Ishikawa (cell line): ENCODE measurements at regions not wholly inside any gene's neighbourhood (a gene's known extent, or its start where the extent isn't known, plus 50 kb on each side); places are given as distances from the start of the nearest gene placed in this dataset.

Source experiments
- CEBPB ChIP-seq: IDR thresholded peaks from 2 replicates; pipeline ENCODE4 v1.6.1; 2012
- CREB1 ChIP-seq: IDR thresholded peaks from 2 replicates; pipeline ENCODE4 v1.6.1; 2012; ENCODE audit warnings: low read depth
- EGR1 ChIP-seq: IDR thresholded peaks from 2 replicates; pipeline ENCODE4 v1.6.1; 2012
- EP300 ChIP-seq: IDR thresholded peaks from 2 replicates; pipeline ENCODE4 v1.6.1; 2012; ENCODE audit warnings: borderline replicate concordance
- FOXM1 ChIP-seq: IDR thresholded peaks from 2 replicates; pipeline ENCODE4 v1.6.1; 2012; ENCODE audit warnings: low read depth, borderline replicate concordance
- NFIC ChIP-seq: IDR thresholded peaks from 2 replicates; pipeline ENCODE4 v1.6.1; 2012
- RAD21 ChIP-seq: IDR thresholded peaks from 2 replicates; pipeline ENCODE4 v1.6.1; 2012; ENCODE audit warnings: low read depth
- TAF1 ChIP-seq: IDR thresholded peaks from 2 replicates; pipeline ENCODE4 v1.6.1; 2012; ENCODE audit warnings: low read depth, mild to moderate bottlenecking
- TCF12 ChIP-seq: IDR thresholded peaks from 2 replicates; pipeline ENCODE4 v1.6.1; 2012; ENCODE audit warnings: low read depth
- TEAD4 ChIP-seq: IDR thresholded peaks from 2 replicates; pipeline ENCODE4 v1.6.1; 2012
- YY1 ChIP-seq: IDR thresholded peaks from 2 replicates; pipeline ENCODE4 v1.6.1; 2012; ENCODE audit warnings: low read depth
- ZBTB7A ChIP-seq: IDR thresholded peaks from 2 replicates; pipeline ENCODE4 v1.6.1; 2012; ENCODE audit warnings: low read depth
- TF ChIP-seq, protein P1 (sequence below): IDR thresholded peaks from 2 replicates; pipeline ENCODE4 v1.6.1; 2012
- TF ChIP-seq, protein P2 (sequence below): IDR thresholded peaks from 2 replicates; pipeline ENCODE4 v1.6.1; 2012
- TF ChIP-seq, protein P3 (sequence below): IDR thresholded peaks from 2 replicates; pipeline ENCODE4 v1.6.1; 2012; ENCODE audit warnings: low read depth, mild to moderate bottlenecking

DNA sequence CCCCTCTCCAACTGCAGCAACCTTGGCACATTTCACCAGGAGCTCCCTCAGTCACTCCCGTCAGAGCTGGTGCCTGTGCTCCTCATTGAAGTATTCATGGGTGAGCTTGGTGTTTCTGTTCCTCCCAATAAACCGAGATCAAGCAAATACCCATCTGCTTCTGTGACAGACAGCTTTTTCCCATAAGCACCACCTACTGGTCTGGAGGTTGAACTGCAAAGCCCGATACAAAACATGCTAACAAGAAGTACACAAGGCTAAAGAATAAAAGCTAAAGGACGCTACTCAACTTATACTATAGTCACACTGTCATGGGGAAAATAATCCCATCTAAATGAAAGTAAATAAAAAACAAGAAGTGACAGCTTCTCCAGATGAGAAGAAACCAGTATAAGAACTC is 111.9 kb upstream of the C21orf91 start:
- TF ChIP-seq ZBTB7A: no peak
- TF ChIP-seq TAF1: no peak
- TF ChIP-seq, protein P1, sequence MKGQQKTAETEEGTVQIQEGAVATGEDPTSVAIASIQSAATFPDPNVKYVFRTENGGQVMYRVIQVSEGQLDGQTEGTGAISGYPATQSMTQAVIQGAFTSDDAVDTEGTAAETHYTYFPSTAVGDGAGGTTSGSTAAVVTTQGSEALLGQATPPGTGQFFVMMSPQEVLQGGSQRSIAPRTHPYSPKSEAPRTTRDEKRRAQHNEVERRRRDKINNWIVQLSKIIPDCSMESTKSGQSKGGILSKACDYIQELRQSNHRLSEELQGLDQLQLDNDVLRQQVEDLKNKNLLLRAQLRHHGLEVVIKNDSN: no peak
- no peak for TF ChIP-seq CREB1
- no peak for TF ChIP-seq FOXM1
- no peak for TF ChIP-seq EGR1
- TF ChIP-seq, protein P2, sequence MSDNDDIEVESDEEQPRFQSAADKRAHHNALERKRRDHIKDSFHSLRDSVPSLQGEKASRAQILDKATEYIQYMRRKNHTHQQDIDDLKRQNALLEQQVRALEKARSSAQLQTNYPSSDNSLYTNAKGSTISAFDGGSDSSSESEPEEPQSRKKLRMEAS: no peak

DNA sequence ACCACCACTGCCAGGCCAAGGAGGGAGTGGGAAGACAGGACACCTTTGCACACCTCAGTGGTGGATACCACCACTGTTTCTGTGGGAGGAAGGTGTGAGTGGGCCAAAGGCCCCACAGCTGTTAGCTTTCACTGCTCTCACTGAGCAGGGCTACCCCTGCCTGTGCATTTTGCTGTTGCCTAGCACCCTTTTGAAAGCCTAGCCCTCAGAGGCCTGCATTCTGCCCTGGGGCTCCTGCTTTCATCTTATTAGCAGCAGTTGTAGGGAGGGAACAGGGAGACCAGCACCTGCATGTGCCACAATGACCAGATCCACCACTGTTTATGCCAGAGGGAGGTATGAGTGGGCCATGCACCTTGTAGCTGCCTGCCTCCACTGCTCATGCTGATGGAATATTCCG is 110.9 kb upstream of the C21orf91 start:
- TF ChIP-seq CREB1 (no peak), EP300 (no peak), EGR1 (no peak)

DNA sequence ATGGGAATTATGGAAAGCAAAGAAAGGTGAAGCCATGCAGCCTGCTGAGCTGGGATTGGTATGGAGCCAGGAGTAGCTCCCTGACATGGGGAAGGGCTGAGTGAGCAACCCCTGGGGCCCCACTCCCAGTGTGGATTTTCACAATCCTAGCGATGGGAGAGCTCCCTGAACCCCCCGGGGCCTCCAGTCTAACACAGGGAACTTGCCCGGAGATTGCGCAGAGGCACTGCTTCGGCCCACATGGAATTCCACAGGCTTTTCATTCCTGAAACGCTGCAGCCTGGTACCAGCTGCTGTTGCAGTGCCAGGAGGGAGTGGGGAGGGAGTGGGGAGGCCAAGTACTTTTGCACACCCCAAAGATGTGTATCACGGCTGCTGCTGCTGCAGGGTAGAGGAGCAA is 110.4 kb upstream of the C21orf91 start:
- TF ChIP-seq TEAD4 (no peak), ZBTB7A (no peak), TCF12 (no peak), EGR1 (no peak), RAD21 (no peak), TAF1 (no peak), FOXM1 (no peak)
- TF ChIP-seq, protein P3, sequence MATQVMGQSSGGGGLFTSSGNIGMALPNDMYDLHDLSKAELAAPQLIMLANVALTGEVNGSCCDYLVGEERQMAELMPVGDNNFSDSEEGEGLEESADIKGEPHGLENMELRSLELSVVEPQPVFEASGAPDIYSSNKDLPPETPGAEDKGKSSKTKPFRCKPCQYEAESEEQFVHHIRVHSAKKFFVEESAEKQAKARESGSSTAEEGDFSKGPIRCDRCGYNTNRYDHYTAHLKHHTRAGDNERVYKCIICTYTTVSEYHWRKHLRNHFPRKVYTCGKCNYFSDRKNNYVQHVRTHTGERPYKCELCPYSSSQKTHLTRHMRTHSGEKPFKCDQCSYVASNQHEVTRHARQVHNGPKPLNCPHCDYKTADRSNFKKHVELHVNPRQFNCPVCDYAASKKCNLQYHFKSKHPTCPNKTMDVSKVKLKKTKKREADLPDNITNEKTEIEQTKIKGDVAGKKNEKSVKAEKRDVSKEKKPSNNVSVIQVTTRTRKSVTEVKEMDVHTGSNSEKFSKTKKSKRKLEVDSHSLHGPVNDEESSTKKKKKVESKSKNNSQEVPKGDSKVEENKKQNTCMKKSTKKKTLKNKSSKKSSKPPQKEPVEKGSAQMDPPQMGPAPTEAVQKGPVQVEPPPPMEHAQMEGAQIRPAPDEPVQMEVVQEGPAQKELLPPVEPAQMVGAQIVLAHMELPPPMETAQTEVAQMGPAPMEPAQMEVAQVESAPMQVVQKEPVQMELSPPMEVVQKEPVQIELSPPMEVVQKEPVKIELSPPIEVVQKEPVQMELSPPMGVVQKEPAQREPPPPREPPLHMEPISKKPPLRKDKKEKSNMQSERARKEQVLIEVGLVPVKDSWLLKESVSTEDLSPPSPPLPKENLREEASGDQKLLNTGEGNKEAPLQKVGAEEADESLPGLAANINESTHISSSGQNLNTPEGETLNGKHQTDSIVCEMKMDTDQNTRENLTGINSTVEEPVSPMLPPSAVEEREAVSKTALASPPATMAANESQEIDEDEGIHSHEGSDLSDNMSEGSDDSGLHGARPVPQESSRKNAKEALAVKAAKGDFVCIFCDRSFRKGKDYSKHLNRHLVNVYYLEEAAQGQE: no peak

DNA sequence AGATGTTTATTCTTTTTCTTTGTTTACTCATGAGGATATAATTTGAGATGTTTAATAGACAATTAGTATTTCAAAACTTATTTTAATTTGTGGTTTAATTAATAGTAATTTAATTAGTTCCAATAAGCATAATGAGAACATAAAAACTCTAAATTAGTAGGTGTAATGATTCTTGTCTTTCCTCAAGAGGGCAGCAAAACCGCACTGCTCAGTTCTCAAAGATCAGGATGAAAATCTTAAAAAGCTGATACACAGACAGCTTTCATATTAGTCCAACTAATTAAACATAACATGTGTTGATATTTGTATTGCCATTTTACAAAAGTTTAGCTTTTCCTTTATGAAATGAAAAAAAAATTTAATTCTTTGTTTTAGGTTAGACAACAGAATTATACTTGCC is 106.7 kb upstream of the C21orf91 start:
- TF ChIP-seq FOXM1 (no peak), TAF1 (no peak), CREB1 (no peak), NFIC (no peak), RAD21 (peak; percentile 31; the same call in 1 of the 2 replicates)
- TF ChIP-seq, protein P1: no peak

DNA sequence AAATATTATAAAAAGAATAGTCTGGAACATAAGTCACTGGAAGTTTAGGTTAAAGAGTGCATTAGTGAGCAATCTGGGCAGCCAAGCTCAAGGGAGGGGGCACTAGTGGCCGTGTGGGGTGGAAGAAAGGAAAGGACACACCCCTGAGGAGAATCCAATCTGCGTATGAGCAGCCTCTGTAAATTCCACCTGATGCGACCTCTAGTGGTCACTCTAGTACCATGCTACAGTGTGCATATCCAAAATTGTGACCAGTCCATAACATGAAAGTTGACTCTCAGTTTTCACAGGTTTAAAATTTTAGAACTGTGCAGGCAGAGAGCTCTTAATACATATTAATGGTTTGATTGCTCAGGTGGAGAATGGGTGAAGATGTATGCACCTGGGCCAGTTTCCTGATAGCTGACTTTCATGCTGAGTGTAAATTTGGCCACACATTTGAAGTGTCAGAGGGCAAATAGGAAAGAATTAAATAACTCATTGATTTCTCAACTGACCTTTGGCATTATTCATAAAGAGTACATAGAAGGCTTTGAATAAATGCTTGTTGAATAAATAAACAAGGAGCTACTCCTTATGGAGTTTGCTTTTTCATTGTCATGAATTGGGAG is 105.9 kb upstream of the C21orf91 start:
- TF ChIP-seq TCF12 (no peak), RAD21 (peak; percentile 58)

DNA sequence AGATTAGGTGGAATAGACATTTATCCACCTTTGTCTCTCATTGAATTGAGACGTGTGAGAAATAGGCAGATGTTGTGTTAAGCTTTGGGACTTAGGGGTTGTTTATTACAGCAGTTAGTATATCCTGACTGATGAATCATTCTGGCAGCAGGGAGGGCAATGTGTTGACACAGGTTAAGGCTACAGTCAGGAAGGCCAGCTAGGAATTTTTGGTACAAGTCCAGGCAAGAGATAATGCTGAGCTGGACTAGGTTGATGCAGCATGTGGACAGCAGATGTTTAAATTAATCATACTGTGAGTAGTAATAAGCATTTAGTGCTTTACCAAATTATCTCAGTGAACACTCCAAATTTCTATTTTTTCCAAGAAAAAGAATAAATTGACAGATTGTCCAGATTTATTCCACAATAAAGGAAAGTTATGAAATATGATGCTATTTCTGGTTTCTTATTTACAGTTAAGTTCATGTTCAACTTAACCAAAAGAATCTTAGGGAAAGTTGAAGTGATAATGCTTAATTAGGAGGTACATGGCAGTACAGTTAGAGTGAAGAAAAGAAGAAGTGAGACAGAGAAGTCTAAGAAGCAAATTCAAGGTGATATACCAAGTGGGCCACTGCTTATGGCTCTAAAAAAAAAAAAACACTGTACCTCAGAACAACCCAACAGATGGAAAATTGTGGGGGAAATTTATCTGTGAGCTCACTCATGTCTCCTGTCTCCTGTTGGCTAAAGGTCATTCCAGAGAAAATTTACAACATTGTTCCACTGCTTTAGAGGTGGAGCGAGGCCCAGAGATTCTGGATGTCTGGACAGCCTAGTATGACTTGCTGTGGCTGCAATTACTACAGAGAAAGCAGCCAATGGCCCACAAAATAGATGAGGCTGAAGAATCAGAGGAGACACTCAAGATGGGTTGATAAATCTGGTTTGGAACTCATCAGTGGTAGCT is 102.7 kb upstream of the C21orf91 start:
- TF ChIP-seq, protein P2: no peak
- no peak for TF ChIP-seq ZBTB7A
- TF ChIP-seq, protein P3: no peak
- no peak for TF ChIP-seq YY1
- no peak for TF ChIP-seq CREB1
- TF ChIP-seq, protein P1: no peak
- TF ChIP-seq CEBPB: no peak
- no peak for TF ChIP-seq NFIC
- TF ChIP-seq TCF12: no peak
- no peak for TF ChIP-seq RAD21
- no peak for TF ChIP-seq EP300
- TF ChIP-seq TAF1: no peak
- TF ChIP-seq EGR1: no peak
